ENCODE measurements at regions not wholly inside any gene's neighbourhood (a gene's known extent, or its start where the extent isn't known, plus 50 kb on each side); places are given as distances from the start of the nearest gene placed in this dataset.
A peak's percentile ranks its signal among the peaks of the same experiment; 100 is the strongest.

DNA sequence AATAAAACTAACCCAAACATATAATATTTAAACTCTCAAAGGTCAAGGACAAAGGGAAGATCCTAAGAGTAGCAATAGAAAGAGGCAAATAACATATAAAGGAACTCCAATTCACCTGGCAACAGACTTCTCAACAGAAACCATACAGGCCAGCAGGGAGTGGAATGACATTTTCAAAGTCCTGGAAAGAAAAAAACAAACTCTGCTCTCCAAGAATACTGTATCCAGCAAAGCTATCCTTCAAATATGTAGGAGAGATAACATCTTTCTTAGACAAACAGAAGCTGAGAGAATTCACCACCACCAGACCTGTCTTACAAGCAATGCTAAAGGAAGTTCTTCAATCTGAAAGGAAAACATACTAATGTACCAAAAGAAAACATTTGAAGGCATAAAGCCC is 51.5 kb upstream of the TMEM158 start:
- Histone ChIP-seq H4K20me1 (ENCODE audit: insufficient read depth) (no peaks in the 10 kb centered on the region), H3K4me2 (ENCODE audit: unreplicated experiment) (no peak overlapping the region), H3K9ac (no peak overlapping the region), H3K36me3 (ENCODE audit: low read depth) (no peaks in the 10 kb centered on the region), H3K27ac (no peak overlapping the region), H3K79me2 (ENCODE audit: insufficient read depth) (no peaks in the 10 kb centered on the region), H3K27me3 (replicated peaks; ENCODE audit: insufficient read depth) (no peaks in the 10 kb centered on the region), H3K9me3 (ENCODE audit: low read depth) (peaks cover 4% of the 10 kb centered on the region), H3K4me3 (no peak overlapping the region), H3F3A (ENCODE audit: insufficient read depth) (peaks cover 13% of the 10 kb centered on the region; the same call in 1 of the 2 replicates), H3K4me1 (ENCODE audit: insufficient read depth) (peaks cover 7% of the 10 kb centered on the region), H3K9me2 (ENCODE audit: insufficient read depth) (no peaks in the 10 kb centered on the region), H2AFZ (no peak overlapping the region)
- TF ChIP-seq EZH2 (IDR thresholded peaks at IDR 0.05; ENCODE audit: insufficient read depth, poor library complexity, severe bottlenecking) (no peak), EZH2phosphoT487 (IDR thresholded peaks at IDR 0.05; ENCODE audit: insufficient read depth, low read depth) (no peak)
- no peak for DNase-seq
- in situ Hi-C loops (cut with MboI): no loop called here

DNA sequence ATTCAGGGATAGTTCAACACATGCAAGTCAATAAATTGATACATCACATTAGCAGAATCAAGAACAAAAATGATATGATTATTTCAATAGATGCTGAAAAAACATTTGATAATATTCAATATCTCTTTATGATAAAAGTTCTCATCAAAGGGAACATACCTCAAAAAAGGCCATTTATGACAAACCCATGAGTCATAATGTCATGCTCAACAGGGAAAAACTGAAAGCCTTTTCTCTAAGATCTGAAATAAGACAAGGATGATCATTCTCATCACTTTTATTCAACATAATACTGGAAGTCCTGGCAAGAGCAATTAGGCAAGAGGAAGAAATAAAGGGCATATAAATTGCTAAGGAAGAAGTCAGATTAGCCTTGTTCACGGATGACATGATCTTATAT is 54.1 kb upstream of the TMEM158 start:
- peak; percentile 5 for DNase-seq
- H3K4me1 ChIP-seq (ENCODE audit: insufficient read depth): no peaks in the 10 kb centered on the region
- no peaks in the 10 kb centered on the region for H3K79me2 ChIP-seq (ENCODE audit: insufficient read depth)
- WGBS, 2 experiments (ENCODE audit: low coverage in 1 of 2, low lambda C conversion rate in 2 of 2, missing lambda C conversion rate in 2 of 2): 53 to 68% methylated on average over 1 of the region's 1 CpG
- no peak for TF ChIP-seq EZH2 (IDR thresholded peaks at IDR 0.05; ENCODE audit: insufficient read depth, poor library complexity, severe bottlenecking)
- H3K9ac ChIP-seq: no peak overlapping the region
- no peaks in the 10 kb centered on the region for H3K9me2 ChIP-seq (ENCODE audit: insufficient read depth)
- H3K4me3 ChIP-seq: no peak overlapping the region
- peaks cover 3% of the 10 kb centered on the region for H3K27me3 ChIP-seq (replicated peaks; ENCODE audit: insufficient read depth)
- peaks cover 4% of the 10 kb centered on the region for H3K9me3 ChIP-seq (ENCODE audit: low read depth)
- in situ Hi-C loops (cut with MboI): no loop called here
- no peak overlapping the region for H3K4me2 ChIP-seq (ENCODE audit: unreplicated experiment)
- H3K27ac ChIP-seq: no peak overlapping the region
- H4K20me1 ChIP-seq (ENCODE audit: insufficient read depth): no peaks in the 10 kb centered on the region
- no peaks in the 10 kb centered on the region for H3F3A ChIP-seq (ENCODE audit: insufficient read depth)
- H3K36me3 ChIP-seq (ENCODE audit: low read depth): no peaks in the 10 kb centered on the region
- H2AFZ ChIP-seq: no peak overlapping the region

DNA sequence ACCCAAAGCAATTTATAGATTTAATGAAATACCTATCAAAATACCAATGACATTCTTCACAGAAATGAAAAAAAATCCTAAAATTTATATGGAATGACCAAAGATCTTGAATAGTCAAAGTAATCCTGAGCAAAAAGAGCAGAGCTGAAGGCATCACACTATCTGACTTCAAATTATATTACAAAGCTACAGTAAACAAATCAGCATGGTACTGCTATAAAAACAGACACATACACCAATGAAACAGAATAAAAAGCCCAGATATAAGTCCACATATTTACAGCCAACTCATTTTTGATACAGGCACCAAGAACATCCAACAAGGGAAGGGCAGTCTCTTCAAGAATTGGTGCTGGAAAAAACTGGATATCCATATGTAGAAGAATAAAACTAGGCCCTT is 54.9 kb upstream of the TMEM158 start:
- Histone ChIP-seq H3K4me1 (ENCODE audit: insufficient read depth) (no peaks in the 10 kb centered on the region), H3K4me2 (ENCODE audit: unreplicated experiment) (no peak overlapping the region)

GRCh38 chr3:45283471-45283870 is 57.4 kb upstream of the TMEM158 start:
- DNase-seq: no peak
- in situ Hi-C loops (cut with MboI): no loop called here

More for the DNA sequence above, 54.9 kb upstream of the TMEM158 start:
- Histone ChIP-seq H3K36me3 (ENCODE audit: low read depth) (no peaks in the 10 kb centered on the region), H3K27ac (no peak overlapping the region), H3K9me3 (ENCODE audit: low read depth) (peaks cover 4% of the 10 kb centered on the region), H3K9ac (no peak overlapping the region), H3K27me3 (replicated peaks; ENCODE audit: insufficient read depth) (peaks cover 10% of the 10 kb centered on the region), H2AFZ (no peak overlapping the region), H3K4me3 (no peak overlapping the region), H3F3A (ENCODE audit: insufficient read depth) (no peaks in the 10 kb centered on the region), H3K79me2 (ENCODE audit: insufficient read depth) (no peaks in the 10 kb centered on the region), H4K20me1 (ENCODE audit: insufficient read depth) (no peaks in the 10 kb centered on the region), H3K9me2 (ENCODE audit: insufficient read depth) (no peaks in the 10 kb centered on the region)
- in situ Hi-C loops (cut with MboI): no loop called here
- no peak for DNase-seq
- TF ChIP-seq EZH2 (IDR thresholded peaks at IDR 0.05; ENCODE audit: insufficient read depth, poor library complexity, severe bottlenecking) (no peak), EZH2phosphoT487 (IDR thresholded peaks at IDR 0.05; ENCODE audit: insufficient read depth, low read depth) (no peak)

DNA sequence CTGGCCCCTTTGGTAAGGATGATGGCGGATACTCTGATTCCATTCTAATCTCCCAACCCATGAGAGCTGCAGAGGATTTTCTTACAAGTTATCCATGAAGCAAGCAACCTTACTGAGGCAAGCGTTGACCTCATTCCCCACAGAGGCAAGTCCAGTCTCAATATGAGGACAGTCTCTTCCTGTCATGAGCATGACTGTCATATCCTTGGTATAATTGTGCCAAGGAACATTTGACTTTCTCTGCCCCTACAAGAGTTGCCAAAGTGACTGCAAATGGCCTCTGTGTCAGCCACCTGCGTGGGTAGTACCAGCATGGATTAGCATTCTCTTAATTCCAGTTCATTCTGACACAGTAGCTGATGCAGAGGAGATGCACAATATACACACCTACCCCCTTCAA is 71.2 kb upstream of the TMEM158 start:
- Histone ChIP-seq H3K27me3 (replicated peaks; ENCODE audit: insufficient read depth) (peaks cover 25% of the 10 kb centered on the region), H4K20me1 (ENCODE audit: insufficient read depth) (no peaks in the 10 kb centered on the region)
- in situ Hi-C loops (cut with MboI): no loop called here

More at GRCh38 chr3:45283471-45283870, 57.4 kb upstream of the TMEM158 start:
- no peak overlapping the region for H3K27ac ChIP-seq
- H3K9me2 ChIP-seq (ENCODE audit: insufficient read depth): no peaks in the 10 kb centered on the region
- no peak overlapping the region for H3K9ac ChIP-seq
- H4K20me1 ChIP-seq (ENCODE audit: insufficient read depth): no peaks in the 10 kb centered on the region
- 50 to 58% methylated on average over 2 of the region's 2 CpGs for WGBS, 2 experiments (ENCODE audit: low coverage in 1 of 2, low lambda C conversion rate in 2 of 2, missing lambda C conversion rate in 2 of 2)
- H3K79me2 ChIP-seq (ENCODE audit: insufficient read depth): no peaks in the 10 kb centered on the region
- TF ChIP-seq EZH2 (IDR thresholded peaks at IDR 0.05; ENCODE audit: insufficient read depth, poor library complexity, severe bottlenecking): no peak
- no peak for TF ChIP-seq EZH2phosphoT487 (IDR thresholded peaks at IDR 0.05; ENCODE audit: insufficient read depth, low read depth)
- no peak overlapping the region for H2AFZ ChIP-seq
- H3K4me1 ChIP-seq (ENCODE audit: insufficient read depth): no peaks in the 10 kb centered on the region
- H3F3A ChIP-seq (ENCODE audit: insufficient read depth): no peaks in the 10 kb centered on the region
- H3K9me3 ChIP-seq (ENCODE audit: low read depth): no peaks in the 10 kb centered on the region
- H3K36me3 ChIP-seq (ENCODE audit: low read depth): no peaks in the 10 kb centered on the region
- peaks cover 20% of the 10 kb centered on the region for H3K27me3 ChIP-seq (replicated peaks; ENCODE audit: insufficient read depth)
- no peak overlapping the region for H3K4me3 ChIP-seq
- H3K4me2 ChIP-seq (ENCODE audit: unreplicated experiment): no peak overlapping the region

More for the DNA sequence above, 71.2 kb upstream of the TMEM158 start:
- no peaks in the 10 kb centered on the region for H3K9me2 ChIP-seq (ENCODE audit: insufficient read depth)
- TF ChIP-seq EZH2phosphoT487 (IDR thresholded peaks at IDR 0.05; ENCODE audit: insufficient read depth, low read depth) (no peak), EZH2 (IDR thresholded peaks at IDR 0.05; ENCODE audit: insufficient read depth, poor library complexity, severe bottlenecking) (no peak)
- H3K27ac ChIP-seq: no peak overlapping the region
- H3K36me3 ChIP-seq (ENCODE audit: low read depth): no peaks in the 10 kb centered on the region
- H3K9me3 ChIP-seq (ENCODE audit: low read depth): no peaks in the 10 kb centered on the region
- no peak overlapping the region for H3K4me2 ChIP-seq (ENCODE audit: unreplicated experiment)
- H3K4me1 ChIP-seq (ENCODE audit: insufficient read depth): no peaks in the 10 kb centered on the region
- no peak overlapping the region for H3K4me3 ChIP-seq
- no peak overlapping the region for H3K9ac ChIP-seq
- no peaks in the 10 kb centered on the region for H3F3A ChIP-seq (ENCODE audit: insufficient read depth)
- whole genome bisulfite sequencing, 2 experiments (ENCODE audit: low coverage in 1 of 2, low lambda C conversion rate in 2 of 2, missing lambda C conversion rate in 2 of 2): 69 to 77% methylated on average over 3 of the region's 3 CpGs
- no peak overlapping the region for H2AFZ ChIP-seq
- H3K79me2 ChIP-seq (ENCODE audit: insufficient read depth): no peaks in the 10 kb centered on the region
- DNase-seq: no peak

Measured in GM23248 (cell line).